GM18511 (cell line): ENCODE measurements at regions not wholly inside any gene's neighbourhood (a gene's known extent, or its start where the extent isn't known, plus 50 kb on each side); places are given as distances from the start of the nearest gene placed in this dataset.
A peak's percentile ranks its signal among the peaks of the same experiment; 100 is the strongest.

Experiments
- ATAC-seq: cut with Tn5 transposase; IDR thresholded peaks from one replicate; pipeline ENCODE4 v1.9.1; 2021; ENCODE audit warnings: mild to moderate bottlenecking, moderate library complexity; ENCODE audit not compliant: unreplicated experiment

- no peak for ATAC-seq
Measured at GRCh38 chr2:177138823-177139222, 73.8 kb upstream of the HNRNPA3 start.

- no peak for ATAC-seq
Measured at GRCh38 chr2:177141866-177142265, 70.7 kb upstream of the HNRNPA3 start.

GRCh38 chr2:177143444-177143843 lies 69.2 kb upstream of the HNRNPA3 start:
- no peak for ATAC-seq

GRCh38 chr2:177147093-177147694 lies 65.4 kb upstream of the HNRNPA3 start:
- peak; percentile 47 for ATAC-seq

GRCh38 chr2:177147834-177148445 lies 64.7 kb upstream of the HNRNPA3 start:
- ATAC-seq, result no peak

- ATAC-seq, result peak; percentile 95
Measured at GRCh38 chr2:177148477-177149154, 64.0 kb upstream of the HNRNPA3 start.

- no peak for ATAC-seq
Measured at GRCh38 chr2:177149155-177149503, 63.5 kb upstream of the HNRNPA3 start.

GRCh38 chr2:177153805-177154204 lies 58.8 kb upstream of the HNRNPA3 start:
- ATAC-seq, result no peak

- ATAC-seq, result no peak
Measured at GRCh38 chr2:177154809-177155208, 57.8 kb upstream of the HNRNPA3 start.

- ATAC-seq, result no peak
Measured at GRCh38 chr2:177155631-177156030, 57.0 kb upstream of the HNRNPA3 start.

GRCh38 chr2:177161741-177162460 lies 50.7 kb upstream of the HNRNPA3 start:
- ATAC-seq, result no peak
